GM19455 (cell line): ENCODE measurements at regions not wholly inside any gene's neighbourhood (a gene's known extent, or its start where the extent isn't known, plus 50 kb on each side); places are given as distances from the start of the nearest gene placed in this dataset.

ENCODE experiments used
- ATAC-seq: cut with Tn5 transposase; IDR thresholded peaks from one replicate; pipeline ENCODE4 v1.9.1; 2021; ENCODE audit not compliant: unreplicated experiment

- ATAC-seq = no peak
Measured at GRCh38 chr12:89975574-89975973, 266.9 kb upstream of the ATP2B1 start.

GRCh38 chr12:89971880-89972279 lies 263.2 kb upstream of the ATP2B1 start:
- ATAC-seq = no peak

GRCh38 chr12:89970722-89971121 lies 262.1 kb upstream of the ATP2B1 start:
- no peak for ATAC-seq

GRCh38 chr12:89969093-89969492 lies 260.5 kb upstream of the ATP2B1 start:
- no peak for ATAC-seq

GRCh38 chr12:89968151-89968700 lies 259.6 kb upstream of the ATP2B1 start:
- ATAC-seq = no peak

GRCh38 chr12:89966495-89967240 lies 258.0 kb upstream of the ATP2B1 start:
- ATAC-seq = no peak

GRCh38 chr12:89965993-89966392 lies 257.4 kb upstream of the ATP2B1 start:
- ATAC-seq = no peak

GRCh38 chr12:89962648-89963047 lies 254.0 kb upstream of the ATP2B1 start:
- no peak for ATAC-seq

GRCh38 chr12:89960607-89961394 lies 252.2 kb upstream of the ATP2B1 start:
- ATAC-seq = peak; percentile 5

- peak; percentile 88 for ATAC-seq
Measured at GRCh38 chr12:89960011-89960507, 251.4 kb upstream of the ATP2B1 start.

GRCh38 chr12:89959179-89959578 lies 250.5 kb upstream of the ATP2B1 start:
- ATAC-seq = no peak

- no peak for ATAC-seq
Measured at GRCh38 chr12:89954259-89954658, 245.6 kb upstream of the ATP2B1 start.

- no peak for ATAC-seq
Measured at GRCh38 chr12:89951694-89952060, 243.0 kb upstream of the ATP2B1 start.

- no peak for ATAC-seq
Measured at GRCh38 chr12:89951050-89951693, 242.5 kb upstream of the ATP2B1 start.

GRCh38 chr12:89950421-89950820 lies 241.8 kb upstream of the ATP2B1 start:
- no peak for ATAC-seq

GRCh38 chr12:89949457-89950195 lies 241.0 kb upstream of the ATP2B1 start:
- ATAC-seq = peak; percentile 89

GRCh38 chr12:89948271-89949175 lies 239.9 kb upstream of the ATP2B1 start:
- no peak for ATAC-seq

GRCh38 chr12:89947437-89948270 lies 239.0 kb upstream of the ATP2B1 start:
- no peak for ATAC-seq
